IPS DF 6.9 (cell line): ENCODE measurements at regions not wholly inside any gene's neighbourhood (a gene's known extent, or its start where the extent isn't known, plus 50 kb on each side); places are given as distances from the start of the nearest gene placed in this dataset.

Experiments
- DNase-seq: peaks from one replicate; pipeline ENCODE4 v3.0.0-alpha.2; 2013; ENCODE audit warnings: low read depth, low spot score
- H3K27ac ChIP-seq: one replicate; pipeline ENCODE4 v1.5.1; 2013; ENCODE audit warnings: low read length, control low read depth
- H3K27me3 ChIP-seq: 2 replicates; pipeline ENCODE4 v1.6.1; 2013; ENCODE audit warnings: mild to moderate bottlenecking, low read length; ENCODE audit not compliant: control insufficient read depth, insufficient read depth
- H3K36me3 ChIP-seq: 2 replicates; pipeline ENCODE4 v1.6.1; 2013; ENCODE audit warnings: low read length; ENCODE audit not compliant: control insufficient read depth, insufficient read depth
- H3K4me1 ChIP-seq: 2 replicates; pipeline ENCODE4 v1.6.1; 2013; ENCODE audit warnings: low read length; ENCODE audit not compliant: control insufficient read depth, insufficient read depth
- H3K4me3 ChIP-seq: 2 replicates; pipeline ENCODE4 v1.5.1; 2013; ENCODE audit warnings: mild to moderate bottlenecking, low read length
- H3K9me3 ChIP-seq: 2 replicates; pipeline ENCODE4 v1.6.1; 2013; ENCODE audit warnings: low read length, inconsistent platforms; ENCODE audit not compliant: control insufficient read depth, insufficient read depth
- WGBS: extraction: QIAGEN DNeasy Blood & Tissue Kit; methylation state at CpG from one replicate; pipeline ENCODE4 v1.1.7; 2013; ENCODE audit warnings: mixed read lengths, missing lambda C conversion rate; ENCODE audit not compliant: insufficient read length, insufficient coverage; 5-methylcytosine and 5-hydroxymethylcytosine counted together

DNA sequence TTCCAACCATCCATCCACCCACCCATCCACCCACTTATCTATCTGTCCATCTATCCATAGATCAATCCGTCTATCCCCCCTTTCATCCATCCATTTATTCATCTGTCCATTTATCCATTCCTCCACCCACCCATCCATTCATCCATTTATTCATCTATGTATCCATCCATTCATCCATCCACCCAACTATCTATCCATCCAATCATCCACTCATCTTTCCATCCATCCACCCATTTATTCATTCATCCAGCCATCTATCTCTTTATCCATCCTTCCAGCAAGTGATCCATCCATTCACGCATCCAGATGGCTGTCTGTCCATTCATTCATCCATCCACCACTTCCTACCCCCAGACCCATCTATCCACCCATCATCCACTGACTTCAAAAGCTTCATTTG, 84.0 kb upstream of the CD99 start:
- no peak overlapping the region for H3K27ac ChIP-seq
- no peaks in the 10 kb centered on the region for H3K36me3 ChIP-seq
- no peaks in the 10 kb centered on the region for H3K27me3 ChIP-seq
- 0 out of 2 replicates have a peak, but pooled peaks cover 1% of the 10 kb centered on the region for H3K4me1 ChIP-seq
- WGBS: 100% methylated on average over 1 of the region's 2 CpGs
- H3K9me3 ChIP-seq: no peaks in the 10 kb centered on the region
- DNase-seq: no peak
- no peak overlapping the region for H3K4me3 ChIP-seq

DNA sequence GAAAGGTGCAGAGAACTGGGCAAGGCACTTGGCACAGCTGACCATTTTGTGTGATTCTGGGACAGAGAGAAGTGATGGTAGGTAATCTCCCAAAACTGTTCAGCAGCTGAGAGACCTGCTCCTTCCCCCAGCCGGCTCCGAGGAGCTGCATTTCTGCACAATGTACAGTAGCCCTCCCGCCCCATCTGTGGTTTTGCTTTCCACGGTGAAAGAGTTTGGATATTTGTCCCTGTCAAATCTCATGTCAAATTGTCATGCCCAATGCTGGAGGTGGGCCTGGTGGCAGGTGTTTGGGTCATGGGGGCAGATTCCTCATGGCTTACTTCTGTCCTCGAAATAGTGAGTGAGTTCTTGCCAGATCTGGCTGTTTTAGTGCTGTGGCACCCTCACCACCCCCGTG, 90.5 kb upstream of the CD99 start:
- DNase-seq: no peak
- no peak overlapping the region for H3K4me3 ChIP-seq
- H3K9me3 ChIP-seq: no peaks in the 10 kb centered on the region
- H3K4me1 ChIP-seq: no peaks in the 10 kb centered on the region
- WGBS: no CpG with 5 or more reads among the region's 6 CpGs
- H3K27ac ChIP-seq: no peak overlapping the region
- no peaks in the 10 kb centered on the region for H3K36me3 ChIP-seq
- no peaks in the 10 kb centered on the region for H3K27me3 ChIP-seq

DNA sequence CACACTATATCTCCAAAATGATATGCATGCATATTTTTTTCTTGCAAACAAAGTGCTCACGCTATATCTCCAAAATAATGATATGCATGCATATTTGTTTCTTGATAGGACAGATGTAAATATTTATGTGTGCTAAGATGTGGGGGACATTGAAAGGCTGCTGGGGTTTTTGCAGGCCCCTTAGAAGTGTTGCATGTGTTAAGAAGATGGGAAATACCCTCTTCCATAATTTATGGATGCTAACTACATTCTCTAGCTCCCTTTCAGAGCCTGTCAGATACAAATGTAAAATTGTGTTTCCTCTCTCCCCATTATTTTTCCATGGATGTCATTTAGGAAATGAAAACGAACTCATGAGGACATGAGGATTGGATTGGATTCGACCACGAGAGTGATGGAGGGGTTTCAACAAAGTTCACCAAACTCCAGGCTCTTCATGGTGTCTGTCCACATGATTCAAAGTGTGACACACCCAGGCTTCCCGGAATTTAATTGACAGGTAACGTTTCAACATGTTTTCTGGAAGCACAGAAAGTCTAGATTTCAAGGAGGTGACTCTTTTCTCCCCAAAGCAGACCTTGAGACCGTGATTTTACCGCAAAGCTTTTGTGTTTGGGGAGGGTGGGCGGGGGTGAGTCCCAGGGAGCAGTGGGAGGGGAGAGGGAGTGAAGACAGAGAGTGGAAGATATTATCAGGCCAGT, 94.4 kb upstream of the CD99 start:
- WGBS: no CpG with 5 or more reads among the region's 9 CpGs
- no peak for DNase-seq
- no peaks in the 10 kb centered on the region for H3K36me3 ChIP-seq
- H3K4me3 ChIP-seq: no peak overlapping the region
- no peaks in the 10 kb centered on the region for H3K27me3 ChIP-seq
- no peak overlapping the region for H3K27ac ChIP-seq
- no peaks in the 10 kb centered on the region for H3K4me1 ChIP-seq
- no peaks in the 10 kb centered on the region for H3K9me3 ChIP-seq

DNA sequence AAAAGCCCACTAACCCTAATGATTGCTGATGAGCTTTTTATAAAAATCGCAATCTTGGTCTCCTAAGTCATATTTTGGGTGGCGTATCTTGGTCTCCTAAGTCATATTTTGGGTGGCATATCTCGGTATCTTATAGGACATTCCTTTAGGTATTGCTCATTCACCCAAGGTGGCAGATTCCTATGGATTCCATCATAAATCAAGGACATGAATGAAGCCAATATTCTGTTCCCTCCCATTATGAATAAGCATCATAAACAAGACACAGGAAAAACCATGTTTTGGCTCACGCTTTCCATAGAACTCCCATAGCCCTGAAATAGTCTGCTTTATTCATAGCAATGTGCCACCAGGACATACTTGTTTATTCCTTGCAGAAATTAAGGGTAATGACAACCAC, 95.0 kb upstream of the CD99 start:
- DNase-seq: no peak
- no peaks in the 10 kb centered on the region for H3K36me3 ChIP-seq
- no peaks in the 10 kb centered on the region for H3K9me3 ChIP-seq
- H3K4me3 ChIP-seq: no peak overlapping the region
- H3K4me1 ChIP-seq: no peaks in the 10 kb centered on the region
- no peaks in the 10 kb centered on the region for H3K27me3 ChIP-seq
- no peak overlapping the region for H3K27ac ChIP-seq
- no CpG with 5 or more reads among the region's 4 CpGs for WGBS

DNA sequence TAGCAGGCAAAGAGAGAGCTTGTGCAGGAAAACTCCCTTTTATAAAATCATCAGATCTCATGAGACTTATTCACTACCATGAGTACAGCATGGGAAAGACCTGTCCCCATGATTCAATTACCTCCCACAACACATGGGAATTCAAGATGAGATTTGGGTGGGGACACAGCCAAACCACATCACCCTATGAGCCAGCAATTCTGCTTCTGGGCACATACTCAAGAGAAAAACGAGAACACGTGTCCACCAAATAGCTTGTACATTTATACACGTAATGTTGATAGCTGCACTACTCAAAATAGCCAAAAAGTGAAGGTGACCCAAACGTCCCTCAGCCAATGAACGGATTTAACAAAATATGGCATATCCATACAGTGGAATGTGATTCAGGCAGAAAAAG, 94.5 kb upstream of the DHRSX start:
- Histone ChIP-seq H3K27me3 (no peaks in the 10 kb centered on the region), H3K9me3 (no peaks in the 10 kb centered on the region), H3K4me1 (no peaks in the 10 kb centered on the region), H3K36me3 (no peaks in the 10 kb centered on the region), H3K27ac (no peak overlapping the region), H3K4me3 (no peak overlapping the region)
- DNase-seq: no peak
- WGBS: no CpG with 5 or more reads among the region's 5 CpGs

DNA sequence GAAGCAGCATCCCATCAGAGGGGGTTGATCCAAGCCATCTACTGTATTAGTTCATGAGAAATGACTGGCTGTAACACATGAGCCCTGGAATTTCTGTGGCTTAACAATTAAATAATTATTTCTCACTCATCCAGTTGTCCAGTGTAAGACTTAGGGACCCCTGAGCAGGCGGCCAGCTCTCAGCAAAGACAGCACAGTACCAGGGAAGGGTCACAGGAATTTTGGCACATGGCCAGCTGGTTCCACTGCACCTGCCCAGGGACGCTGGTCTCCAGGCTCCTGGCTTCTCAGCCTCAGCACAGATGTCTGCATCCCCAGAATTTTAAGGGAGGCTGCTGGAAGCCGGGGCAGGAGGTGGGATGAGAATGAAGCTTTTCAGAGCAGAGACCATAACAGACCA, 93.7 kb upstream of the DHRSX start:
- no peak for DNase-seq
- no peaks in the 10 kb centered on the region for H3K4me1 ChIP-seq
- no peaks in the 10 kb centered on the region for H3K9me3 ChIP-seq
- no peaks in the 10 kb centered on the region for H3K27me3 ChIP-seq
- no CpG with 5 or more reads among the region's 3 CpGs for WGBS
- H3K36me3 ChIP-seq: no peaks in the 10 kb centered on the region
- no peak overlapping the region for H3K4me3 ChIP-seq
- H3K27ac ChIP-seq: no peak overlapping the region

DNA sequence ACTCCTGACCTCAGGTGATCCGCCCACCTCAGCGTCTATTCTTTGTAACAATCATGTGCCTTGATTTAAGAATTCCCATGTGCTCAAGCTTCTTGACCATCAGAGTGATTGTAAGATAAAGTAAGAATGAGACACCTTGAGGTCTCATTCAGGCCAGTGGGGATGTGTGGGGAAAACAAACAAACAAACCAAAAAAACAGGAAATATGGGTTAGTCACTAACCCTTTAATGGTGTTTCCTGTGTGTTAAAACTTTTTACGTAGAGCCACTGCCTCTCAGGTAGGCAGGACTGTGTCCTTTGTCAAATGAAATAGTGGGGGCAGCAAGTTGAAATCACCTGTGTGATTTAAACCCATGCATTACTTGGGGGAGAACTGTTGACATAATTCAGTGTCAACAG, 91.5 kb upstream of the DHRSX start:
- no peaks in the 10 kb centered on the region for H3K36me3 ChIP-seq
- no peaks in the 10 kb centered on the region for H3K4me1 ChIP-seq
- WGBS: no CpG with 5 or more reads among the region's 3 CpGs
- DNase-seq: no peak
- H3K9me3 ChIP-seq: no peaks in the 10 kb centered on the region
- H3K4me3 ChIP-seq: no peak overlapping the region
- H3K27ac ChIP-seq: no peak overlapping the region
- no peaks in the 10 kb centered on the region for H3K27me3 ChIP-seq

DNA sequence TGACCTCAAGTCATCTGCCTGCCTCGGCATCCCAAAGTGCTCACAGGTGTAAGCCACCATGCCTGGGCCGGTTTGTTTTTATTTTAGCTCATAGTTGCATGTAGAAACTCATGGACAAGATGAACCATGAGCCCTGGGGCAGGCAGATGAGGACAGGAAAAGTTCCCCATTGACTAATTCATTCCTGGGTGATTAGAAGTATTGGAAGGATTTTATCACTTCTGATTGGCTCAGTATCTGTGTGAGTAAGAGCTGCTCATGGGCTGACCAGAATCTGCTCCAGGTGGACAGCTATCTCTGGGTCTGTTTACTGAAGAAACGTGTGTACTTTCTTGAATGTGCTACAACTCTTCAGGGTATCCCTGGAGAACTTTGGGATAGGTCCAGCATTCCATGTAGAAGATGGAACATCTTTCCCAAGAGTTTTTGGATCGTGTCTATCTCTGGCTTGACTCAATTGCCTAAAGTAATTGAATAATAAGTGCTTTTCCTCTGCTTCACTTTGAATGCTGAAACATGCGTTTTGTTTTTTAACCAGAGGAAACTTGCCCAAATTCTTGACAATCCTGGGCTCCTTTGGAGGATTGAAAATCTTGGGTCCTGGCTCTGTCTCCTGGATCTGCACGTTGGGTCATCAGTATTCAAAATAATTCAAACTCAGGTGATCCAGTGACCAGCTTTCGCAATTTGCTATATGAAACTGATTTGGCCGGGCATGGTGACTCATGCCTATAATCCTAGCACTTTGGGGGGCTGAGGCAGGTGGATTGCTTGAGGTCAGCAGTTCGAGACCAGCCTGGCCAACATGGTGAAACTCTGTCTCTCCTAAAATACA, 88.6 kb upstream of the DHRSX start:
- Histone ChIP-seq H3K4me1 (peaks cover 2% of the 10 kb centered on the region), H3K27ac (no peak overlapping the region), H3K36me3 (no peaks in the 10 kb centered on the region), H3K4me3 (no peak overlapping the region), H3K27me3 (peaks cover 7% of the 10 kb centered on the region; the same call in 1 of the 2 replicates), H3K9me3 (no peaks in the 10 kb centered on the region)
- DNase-seq: no peak
- no CpG with 5 or more reads among the region's 9 CpGs for WGBS

DNA sequence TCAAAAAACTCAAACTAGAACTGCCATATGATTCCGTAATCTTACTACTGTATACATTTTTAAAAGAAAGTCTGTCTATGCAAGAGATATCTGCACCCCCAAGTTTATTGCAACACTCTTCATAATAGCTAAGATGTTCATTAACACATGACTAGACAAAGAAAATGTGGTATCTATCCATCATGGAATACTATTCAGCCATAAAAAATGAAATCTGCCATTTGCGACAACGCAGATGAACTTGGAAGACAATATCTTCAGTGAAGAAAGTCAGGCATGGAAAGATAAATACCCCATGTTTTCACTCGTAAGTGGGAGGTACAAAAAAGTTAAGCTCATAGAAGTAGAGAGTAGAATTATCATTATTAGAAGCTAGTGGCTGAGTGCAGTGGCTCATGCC, 87.3 kb upstream of the DHRSX start:
- WGBS: no CpG with 5 or more reads among the region's 4 CpGs
- peaks cover 2% of the 10 kb centered on the region for H3K4me1 ChIP-seq
- no peak for DNase-seq
- no peaks in the 10 kb centered on the region for H3K36me3 ChIP-seq
- H3K9me3 ChIP-seq: no peaks in the 10 kb centered on the region
- H3K27me3 ChIP-seq: peaks cover 12% of the 10 kb centered on the region
- no peak overlapping the region for H3K27ac ChIP-seq
- H3K4me3 ChIP-seq: no peak overlapping the region

DNA sequence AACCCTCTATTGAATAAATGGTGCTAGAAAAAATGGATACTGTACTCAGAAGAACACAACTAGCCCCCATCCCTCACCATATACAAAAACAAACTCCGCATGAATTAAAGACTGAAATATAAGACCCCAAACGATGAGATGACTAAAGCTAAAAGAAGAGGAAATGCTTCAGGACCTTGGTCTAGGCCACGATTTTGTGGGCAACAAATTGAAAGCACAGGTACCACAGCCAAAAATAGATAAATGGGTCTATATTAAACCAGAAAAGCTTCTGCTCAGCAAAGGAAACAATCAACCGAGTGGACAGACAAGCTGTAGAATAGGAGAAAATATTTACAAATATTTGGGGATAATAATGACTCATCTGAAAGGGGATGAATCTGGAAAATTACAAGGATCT, 86.4 kb upstream of the DHRSX start:
- DNase-seq: no peak
- WGBS: no CpG with 5 or more reads among the region's 4 CpGs
- H3K27me3 ChIP-seq: peaks cover 21% of the 10 kb centered on the region

DNA sequence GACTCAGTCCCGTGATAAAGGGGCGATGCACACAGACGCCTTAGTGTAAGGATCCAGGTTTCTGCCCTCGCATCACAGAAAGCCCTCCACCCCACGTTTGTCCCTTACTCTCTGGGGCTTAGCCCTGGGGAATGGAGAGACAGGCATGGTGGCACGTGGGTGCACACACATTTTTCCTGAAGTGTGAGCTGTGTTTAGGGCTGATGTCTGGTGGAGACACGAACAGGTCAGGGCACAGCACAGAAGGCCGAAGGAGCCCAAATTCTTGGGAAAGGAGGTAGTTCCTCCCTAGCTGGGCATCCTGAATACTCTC, 84.3 kb upstream of the DHRSX start:
- H3K36me3 ChIP-seq: no peaks in the 10 kb centered on the region
- no peak overlapping the region for H3K4me3 ChIP-seq
- WGBS: no CpG with 5 or more reads among the region's 8 CpGs
- H3K27me3 ChIP-seq: peaks cover 21% of the 10 kb centered on the region
- no peak overlapping the region for H3K27ac ChIP-seq
- DNase-seq: no peak
- H3K9me3 ChIP-seq: no peaks in the 10 kb centered on the region
- H3K4me1 ChIP-seq: peaks cover 3% of the 10 kb centered on the region

More for the DNA sequence above, 86.4 kb upstream of the DHRSX start:
- Histone ChIP-seq H3K27ac (no peak overlapping the region), H3K9me3 (no peaks in the 10 kb centered on the region), H3K4me1 (peaks cover 2% of the 10 kb centered on the region), H3K36me3 (no peaks in the 10 kb centered on the region), H3K4me3 (no peak overlapping the region)
